ENCODE measurements at regions not wholly inside any gene's neighbourhood (a gene's known extent, or its start where the extent isn't known, plus 50 kb on each side); places are given as distances from the start of the nearest gene placed in this dataset.

DNA sequence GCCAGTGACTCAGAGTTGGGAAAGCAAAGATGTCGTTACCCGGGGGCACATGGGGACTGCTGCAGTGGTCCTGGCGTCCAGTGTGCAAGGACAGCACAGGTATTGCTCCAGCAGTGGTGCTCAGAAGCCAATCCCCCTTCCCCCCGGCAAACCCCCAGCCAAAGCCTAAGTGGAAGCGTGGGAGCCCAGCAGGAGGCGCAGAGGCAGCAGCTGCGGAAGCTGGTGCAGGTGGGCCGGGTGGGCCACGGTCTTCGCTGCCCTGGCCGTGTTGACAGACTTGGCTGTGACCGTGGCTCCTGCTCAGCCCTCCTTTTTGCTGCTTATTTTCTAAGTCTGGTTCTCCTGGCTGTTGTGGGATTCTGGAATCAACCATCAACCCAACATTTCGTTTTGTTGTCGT is 369.8 kb upstream of the ST6GAL2 start:
- no peak for TF ChIP-seq CTCF (IDR thresholded peaks at IDR 0.05; ENCODE audit: unreplicated experiment)
- Mint-ChIP-seq H3K27me3 (ENCODE audit: unreplicated experiment) (no peaks in the 10 kb centered on the region), H3K36me3 (ENCODE audit: insufficient read depth, unreplicated experiment) (no peaks in the 10 kb centered on the region), H3K27ac (ENCODE audit: unreplicated experiment) (no peak overlapping the region), H3K4me3 (ENCODE audit: low read depth, unreplicated experiment) (no peak overlapping the region), H3K9me3 (ENCODE audit: low read depth, unreplicated experiment) (peaks cover 20% of the 10 kb centered on the region), H3K4me1 (ENCODE audit: low read depth, unreplicated experiment) (no peaks in the 10 kb centered on the region)
- intact Hi-C loops (cut with micrococcal nuclease; ENCODE audit: unreplicated experiment), result no loop called here
- no TSS peak for BruUV-seq (replicated peaks)
- CTCF ChIA-PET, result no interaction called here
- no peak for DNase-seq

DNA sequence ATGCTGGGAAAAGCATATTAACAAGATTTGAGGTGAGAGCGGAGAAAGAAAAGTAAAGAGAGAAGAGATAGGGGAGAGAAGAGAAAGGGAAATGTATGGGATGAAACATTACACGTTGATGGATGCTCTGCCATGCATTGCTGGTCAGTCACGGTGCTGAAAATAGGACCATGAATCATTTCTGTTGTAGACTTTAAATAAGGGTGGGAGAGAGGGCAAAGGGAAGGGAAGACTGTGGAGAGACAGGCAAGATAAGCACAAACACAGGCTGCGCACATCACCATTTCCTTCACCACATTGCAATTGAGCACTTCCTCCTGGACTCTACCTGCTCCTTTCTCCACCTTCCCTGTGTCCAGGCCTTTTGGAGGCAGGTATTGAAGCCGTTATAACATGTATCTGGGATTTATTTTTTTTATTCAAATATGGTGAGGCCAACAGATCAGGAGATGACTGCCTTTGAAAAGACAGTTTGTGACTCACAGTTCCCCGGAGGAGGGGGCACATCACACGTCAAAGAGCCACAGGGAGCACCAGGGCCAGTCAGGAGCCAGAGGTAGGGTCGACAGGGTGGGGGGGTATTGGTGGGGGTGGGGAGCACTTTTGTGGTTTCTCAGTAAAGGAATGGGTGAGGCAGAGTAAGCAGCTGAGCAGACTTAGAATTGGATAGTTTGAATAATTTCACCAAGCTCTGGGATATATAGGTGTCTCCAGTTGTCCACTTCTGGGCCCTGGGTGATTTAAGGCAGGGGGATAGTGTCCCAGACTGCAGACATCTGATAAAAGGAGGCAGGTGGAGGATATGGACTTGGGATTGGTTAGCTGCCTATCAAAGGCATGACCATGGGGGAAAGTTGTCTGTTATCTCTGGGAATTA is 372.8 kb upstream of the ST6GAL2 start:
- no peak overlapping the region for H3K4me3 Mint-ChIP-seq (ENCODE audit: low read depth, unreplicated experiment)

DNA sequence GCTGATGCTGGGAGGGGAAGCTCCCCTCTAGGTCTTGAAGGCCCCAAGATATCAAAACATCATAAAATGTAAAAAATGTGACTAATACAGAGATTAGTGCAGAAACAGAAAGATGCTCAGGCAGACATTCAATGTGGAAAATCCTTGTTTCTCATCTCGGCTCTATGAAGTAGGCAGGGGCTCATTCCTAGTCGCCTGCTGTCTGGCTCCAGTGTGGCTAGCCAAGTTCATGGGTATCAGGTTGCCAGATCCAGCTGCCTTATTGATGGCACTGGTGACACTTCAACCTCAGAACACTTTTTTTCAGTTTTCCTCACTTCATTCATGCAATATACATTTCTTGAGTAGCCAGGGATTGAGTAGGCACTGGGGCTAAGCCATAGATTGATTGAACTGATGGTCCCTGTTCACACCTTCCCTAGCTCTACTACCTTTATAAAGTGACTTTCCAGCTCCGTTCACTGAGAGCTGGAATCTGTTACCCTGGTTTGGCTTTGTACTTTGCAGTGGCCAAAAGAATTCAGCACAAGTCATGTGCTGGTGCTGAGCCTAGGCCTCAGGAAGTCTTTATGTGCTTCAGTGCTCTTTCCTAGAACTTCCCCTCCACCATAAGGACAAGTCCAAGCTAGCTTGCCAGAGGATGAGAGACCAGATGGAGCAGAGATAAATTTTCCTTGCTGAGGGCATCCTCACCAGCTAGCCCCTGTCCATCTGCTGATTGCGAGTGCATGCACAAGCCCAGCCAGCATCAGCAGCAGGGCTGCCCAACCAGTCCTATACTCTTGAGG is 373.6 kb upstream of the ST6GAL2 start:
- H3K9me3 Mint-ChIP-seq (ENCODE audit: low read depth, unreplicated experiment), result peaks cover 13% of the 10 kb centered on the region
- H3K36me3 Mint-ChIP-seq (ENCODE audit: insufficient read depth, unreplicated experiment), result no peaks in the 10 kb centered on the region
- H3K27me3 Mint-ChIP-seq (ENCODE audit: unreplicated experiment), result no peaks in the 10 kb centered on the region
- no peak overlapping the region for H3K27ac Mint-ChIP-seq (ENCODE audit: unreplicated experiment)
- no peak overlapping the region for H3K4me3 Mint-ChIP-seq (ENCODE audit: low read depth, unreplicated experiment)
- intact Hi-C loops (cut with micrococcal nuclease; ENCODE audit: unreplicated experiment), result no loop called here
- no TSS peak for BruUV-seq (replicated peaks)
- DNase-seq, result no peak
- H3K4me1 Mint-ChIP-seq (ENCODE audit: low read depth, unreplicated experiment), result no peaks in the 10 kb centered on the region
- no peak for TF ChIP-seq CTCF (IDR thresholded peaks at IDR 0.05; ENCODE audit: unreplicated experiment)
- CTCF ChIA-PET, result no interaction called here

More for the DNA sequence above, 372.8 kb upstream of the ST6GAL2 start:
- intact Hi-C loops (cut with micrococcal nuclease; ENCODE audit: unreplicated experiment), result no loop called here
- no peak overlapping the region for H3K27ac Mint-ChIP-seq (ENCODE audit: unreplicated experiment)
- no peaks in the 10 kb centered on the region for H3K36me3 Mint-ChIP-seq (ENCODE audit: insufficient read depth, unreplicated experiment)
- H3K27me3 Mint-ChIP-seq (ENCODE audit: unreplicated experiment), result no peaks in the 10 kb centered on the region
- CTCF ChIA-PET, result no interaction called here
- no peak for TF ChIP-seq CTCF (IDR thresholded peaks at IDR 0.05; ENCODE audit: unreplicated experiment)
- no peak for DNase-seq
- peaks cover 16% of the 10 kb centered on the region for H3K9me3 Mint-ChIP-seq (ENCODE audit: low read depth, unreplicated experiment)
- H3K4me1 Mint-ChIP-seq (ENCODE audit: low read depth, unreplicated experiment), result no peaks in the 10 kb centered on the region
- BruUV-seq (replicated peaks), result no TSS peak

- H3K4me1 Mint-ChIP-seq (ENCODE audit: low read depth, unreplicated experiment), result no peaks in the 10 kb centered on the region
- H3K36me3 Mint-ChIP-seq (ENCODE audit: insufficient read depth, unreplicated experiment), result no peaks in the 10 kb centered on the region
- peaks cover 7% of the 10 kb centered on the region for H3K9me3 Mint-ChIP-seq (ENCODE audit: low read depth, unreplicated experiment)
- CTCF ChIA-PET, result no interaction called here
- no peak overlapping the region for H3K4me3 Mint-ChIP-seq (ENCODE audit: low read depth, unreplicated experiment)
- H3K27me3 Mint-ChIP-seq (ENCODE audit: unreplicated experiment), result no peaks in the 10 kb centered on the region
- no peak for TF ChIP-seq CTCF (IDR thresholded peaks at IDR 0.05; ENCODE audit: unreplicated experiment)
- intact Hi-C loops (cut with micrococcal nuclease; ENCODE audit: unreplicated experiment), result no loop called here
- no TSS peak for BruUV-seq (replicated peaks)
- no peak for DNase-seq
- H3K27ac Mint-ChIP-seq (ENCODE audit: unreplicated experiment), result no peak overlapping the region
Observed at GRCh38 chr2:107263628-107264027, 377.7 kb upstream of the ST6GAL2 start.
